ENCODE measurements at regions not wholly inside any gene's neighbourhood (a gene's known extent, or its start where the extent isn't known, plus 50 kb on each side); places are given as distances from the start of the nearest gene placed in this dataset.
"Not testable (repeated sequence)": the region's sequence is repeated elsewhere in the genome, so short reads cannot be mapped to it uniquely, and the experiment has no call there.

GRCh38 chr1:219350172-219350931 lies 176.7 kb downstream of the LYPLAL1 start:
- no peak for DNase-seq (ENCODE audit: low spot score)

- DNase-seq (ENCODE audit: low spot score) = peak; percentile 43
Measured at GRCh38 chr1:219347921-219348391, 174.3 kb downstream of the LYPLAL1 start.

- no peak for DNase-seq (ENCODE audit: low spot score)
Measured at GRCh38 chr1:219347376-219347775, 173.7 kb downstream of the LYPLAL1 start.

- DNase-seq (ENCODE audit: low spot score) = no peak
Measured at GRCh38 chr1:219345953-219346352, 172.3 kb downstream of the LYPLAL1 start.

GRCh38 chr1:219342836-219343235 lies 169.2 kb downstream of the LYPLAL1 start:
- no peak for DNase-seq (ENCODE audit: low spot score)

GRCh38 chr1:219340796-219341195 lies 167.1 kb downstream of the LYPLAL1 start:
- no peak for DNase-seq (ENCODE audit: low spot score)

GRCh38 chr1:219339466-219339865 lies 165.8 kb downstream of the LYPLAL1 start:
- DNase-seq (ENCODE audit: low spot score) = no peak

GRCh38 chr1:219337588-219337987 lies 163.9 kb downstream of the LYPLAL1 start:
- DNase-seq (ENCODE audit: low spot score) = no peak

- DNase-seq (ENCODE audit: low spot score) = no peak
Measured at GRCh38 chr1:219333626-219334025, 159.9 kb downstream of the LYPLAL1 start.

GRCh38 chr1:219331424-219331823 lies 157.7 kb downstream of the LYPLAL1 start:
- no peak for DNase-seq (ENCODE audit: low spot score)

- no peak for DNase-seq (ENCODE audit: low spot score)
Measured at GRCh38 chr1:219330669-219331068, 157.0 kb downstream of the LYPLAL1 start.

- DNase-seq (ENCODE audit: low spot score) = no peak
Measured at GRCh38 chr1:219330001-219330400, 156.3 kb downstream of the LYPLAL1 start.

GRCh38 chr1:219329578-219329977 lies 155.9 kb downstream of the LYPLAL1 start:
- no peak for DNase-seq (ENCODE audit: low spot score)

GRCh38 chr1:219326843-219327242 lies 153.2 kb downstream of the LYPLAL1 start:
- no peak for DNase-seq (ENCODE audit: low spot score)

GRCh38 chr1:219325368-219325742 lies 151.7 kb downstream of the LYPLAL1 start:
- DNase-seq (ENCODE audit: low spot score) = no peak

- no peak for DNase-seq (ENCODE audit: low spot score)
Measured at GRCh38 chr1:219324629-219325367, 151.1 kb downstream of the LYPLAL1 start.

GRCh38 chr1:219324171-219324570 lies 150.5 kb downstream of the LYPLAL1 start:
- DNase-seq (ENCODE audit: low spot score) = no peak

GRCh38 chr1:219323426-219323825 lies 149.7 kb downstream of the LYPLAL1 start:
- DNase-seq (ENCODE audit: low spot score) = no peak

GRCh38 chr1:219322766-219323165 lies 149.1 kb downstream of the LYPLAL1 start:
- DNase-seq (ENCODE audit: low spot score) = no peak

GRCh38 chr1:219320563-219320962 lies 146.9 kb downstream of the LYPLAL1 start:
- not testable (repeated sequence) for DNase-seq (ENCODE audit: low spot score)

- DNase-seq (ENCODE audit: low spot score) = no peak
Measured at GRCh38 chr1:219318826-219319225, 145.1 kb downstream of the LYPLAL1 start.

- no peak for DNase-seq (ENCODE audit: low spot score)
Measured at GRCh38 chr1:219317762-219318353, 144.2 kb downstream of the LYPLAL1 start.

GRCh38 chr1:219316066-219316465 lies 142.4 kb downstream of the LYPLAL1 start:
- no peak for DNase-seq (ENCODE audit: low spot score)
